Lower leg skin (tissue), 3 donors: ENCODE measurements at regions not wholly inside any gene's neighbourhood (a gene's known extent, or its start where the extent isn't known, plus 50 kb on each side); places are given as distances from the start of the nearest gene placed in this dataset.

Source experiments
- CTCF ChIP-seq, 3 donors: fragments of 450-650 bp; IDR thresholded peaks; one replicate each; pipeline ENCODE4 v1.5.1; 2016; ENCODE audit warnings: antibody characterized with exemption in 3 of 3, mild to moderate bottlenecking in 3 of 3, moderate library complexity in 2 of 3
- POLR2A ChIP-seq, 2 donors: fragments of 450-650 bp; IDR thresholded peaks; one replicate each; pipeline ENCODE4 v1.6.1; 2016 to 2017; ENCODE audit warnings: antibody characterized with exemption in 2 of 2, mild to moderate bottlenecking in 1 of 2, moderate library complexity in 1 of 2

- TF ChIP-seq CTCF (IDR thresholded peaks at IDR 0.05), result no peak
- no peak for TF ChIP-seq POLR2A (IDR thresholded peaks at IDR 0.05)
Observed at GRCh38 chr6:21947731-21948386, 349.0 kb downstream of the PRL start.
